Gastrocnemius medialis (tissue), 4 donors: ENCODE measurements at regions not wholly inside any gene's neighbourhood (a gene's known extent, or its start where the extent isn't known, plus 50 kb on each side); places are given as distances from the start of the nearest gene placed in this dataset.

Experiments used
- ATAC-seq, 2 donors: fragments of 150-250 bp; one replicate each; pipeline ENCODE4 v1.9.1; 2016
- DNase-seq, 2 donors: peaks; one replicate each; pipeline ENCODE4 v3.0.0-alpha.2; 2019
- H3K27ac ChIP-seq, 4 donors: fragments of 200-600 bp; sonication (generic); 1 replicate in 1 of 4; 2 replicates in 3 of 4; pipeline ENCODE4 v1.5.1; 2016 to 2018; ENCODE audit warnings: mild to moderate bottlenecking in 2 of 4, moderate library complexity in 1 of 4
- H3K27me3 ChIP-seq, 3 donors: fragments of 200-600 bp; sonication (generic) in 2 of 3; 1 replicate in 1 of 3; 2 replicates in 2 of 3; pipeline versions ENCODE4 v1.5.1 to v1.6.0; 2016 to 2019; ENCODE audit warnings: mild to moderate bottlenecking in 1 of 3, moderate library complexity in 1 of 3
- H3K36me3 ChIP-seq, 2 donors: fragments of 200-600 bp; sonication (generic) in 1 of 2; one replicate each; pipeline ENCODE4 v1.5.1; 2017 to 2018
- H3K4me1 ChIP-seq, 2 donors: fragments of 200-600 bp; sonication (generic) in 1 of 2; one replicate each; pipeline ENCODE4 v1.5.1; 2016 to 2017; ENCODE audit warnings: mild to moderate bottlenecking in 2 of 2
- H3K4me3 ChIP-seq, 4 donors: fragments of 200-600 bp; sonication (generic) in 3 of 4; 1 replicate in 1 of 4; 2 replicates in 3 of 4; pipeline ENCODE4 v1.5.1; 2016 to 2019; ENCODE audit warnings: mild to moderate bottlenecking in 2 of 4
- H3K9me3 ChIP-seq, 3 donors: fragments of 200-600 bp; sonication (generic) in 2 of 3; 1 replicate in 1 of 3; 2 replicates in 2 of 3; pipeline ENCODE4 v1.5.1; 2016 to 2019
- POLR2A ChIP-seq, 2 donors: fragments of 450-650 bp; IDR thresholded peaks; one replicate each; pipeline ENCODE4 v1.6.1; 2017; ENCODE audit warnings: antibody characterized with exemption in 2 of 2, mild to moderate bottlenecking in 2 of 2, moderate library complexity in 2 of 2
- in situ Hi-C, 4 donors: fragments of 200-750 bp; cut with MboI; loops; one replicate each; pipeline versions ENCODE4 v1.15.0 to v1.8.0; 2017; ENCODE audit warnings: low sequenced_read_pairs in 4 of 4
- intact Hi-C: fragments of 100-400 bp; cut with DNase I; formaldehyde crosslinking; loops from one replicate; pipeline ENCODE4 v1.15.1; 2023; ENCODE audit warnings: low total_unique reads
- TF ChIP-seq, protein P1 (sequence below), 5 experiments: fragments of 450-650 bp in 3 of 5; fragments of 200-600 bp in 2 of 5; sonication (generic) in 2 of 5; IDR thresholded peaks in 4 of 5; conservative IDR thresholded peaks in 1 of 5; 1 replicate in 4 of 5; 2 replicates in 1 of 5; pipeline ENCODE4 v1.5.1; 2016 to 2019; ENCODE audit warnings: antibody characterized with exemption in 5 of 5, mild to moderate bottlenecking in 3 of 5, moderate library complexity in 3 of 5

DNA sequence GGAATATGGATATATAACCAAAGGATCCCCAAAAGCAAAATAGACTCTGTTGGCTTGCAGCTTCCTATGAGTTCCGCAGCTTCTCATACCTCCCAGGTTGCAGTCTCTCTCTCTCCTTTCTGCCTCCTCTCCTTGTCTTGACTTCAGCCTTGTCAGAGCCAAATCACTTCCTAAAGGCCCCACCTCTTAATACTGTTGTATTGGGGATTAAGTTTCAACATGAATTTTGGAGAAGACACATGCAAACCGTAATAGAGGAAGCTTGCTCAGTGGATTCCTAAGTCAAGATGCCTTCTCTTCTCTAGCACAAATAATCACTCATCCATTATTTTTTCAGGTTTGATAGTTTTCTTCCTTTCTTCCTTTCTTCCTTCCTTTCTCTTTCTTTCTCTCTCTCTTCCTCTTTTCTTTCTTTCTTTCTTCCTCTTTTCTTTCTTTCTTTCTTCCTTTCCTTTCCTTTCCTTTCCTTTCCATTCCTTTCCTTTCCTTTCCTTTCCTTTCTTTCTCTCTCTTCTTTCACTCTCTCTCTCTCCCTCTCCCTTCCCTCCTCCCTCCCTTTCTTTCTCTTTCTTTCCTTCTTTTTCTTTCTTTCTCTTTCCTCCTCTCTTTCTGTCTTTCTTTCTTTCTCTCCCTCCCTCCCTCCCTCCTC lies 411.3 kb upstream of the TPM1 start:
- H3K36me3 ChIP-seq, result no peaks in the 10 kb centered on the region
- DNase-seq (no peak), ATAC-seq (no peak)
- in situ Hi-C loops (loop anchor here in 1 of 4 donors (25.0 kb wide), 1 partner anchor 244 kb away; the partner anchor contains the start of gene TLN2), intact Hi-C loops (no loop called here)
- peaks cover 23 to 27% of the 10 kb centered on the region in 2 donors for H3K4me1 ChIP-seq
- H3K27ac ChIP-seq, result no peak overlapping the region
- no peaks in the 10 kb centered on the region for H3K27me3 ChIP-seq
- no peaks in the 10 kb centered on the region for H3K9me3 ChIP-seq
- TF ChIP-seq, protein P1, sequence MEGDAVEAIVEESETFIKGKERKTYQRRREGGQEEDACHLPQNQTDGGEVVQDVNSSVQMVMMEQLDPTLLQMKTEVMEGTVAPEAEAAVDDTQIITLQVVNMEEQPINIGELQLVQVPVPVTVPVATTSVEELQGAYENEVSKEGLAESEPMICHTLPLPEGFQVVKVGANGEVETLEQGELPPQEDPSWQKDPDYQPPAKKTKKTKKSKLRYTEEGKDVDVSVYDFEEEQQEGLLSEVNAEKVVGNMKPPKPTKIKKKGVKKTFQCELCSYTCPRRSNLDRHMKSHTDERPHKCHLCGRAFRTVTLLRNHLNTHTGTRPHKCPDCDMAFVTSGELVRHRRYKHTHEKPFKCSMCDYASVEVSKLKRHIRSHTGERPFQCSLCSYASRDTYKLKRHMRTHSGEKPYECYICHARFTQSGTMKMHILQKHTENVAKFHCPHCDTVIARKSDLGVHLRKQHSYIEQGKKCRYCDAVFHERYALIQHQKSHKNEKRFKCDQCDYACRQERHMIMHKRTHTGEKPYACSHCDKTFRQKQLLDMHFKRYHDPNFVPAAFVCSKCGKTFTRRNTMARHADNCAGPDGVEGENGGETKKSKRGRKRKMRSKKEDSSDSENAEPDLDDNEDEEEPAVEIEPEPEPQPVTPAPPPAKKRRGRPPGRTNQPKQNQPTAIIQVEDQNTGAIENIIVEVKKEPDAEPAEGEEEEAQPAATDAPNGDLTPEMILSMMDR (IDR thresholded peaks at IDR 0.05 in 4 of 5, conservative IDR thresholded peaks at IDR 0.05 in 1 of 5), result no peak
- no peak for TF ChIP-seq POLR2A (IDR thresholded peaks at IDR 0.05)
- no peak overlapping the region for H3K4me3 ChIP-seq

DNA sequence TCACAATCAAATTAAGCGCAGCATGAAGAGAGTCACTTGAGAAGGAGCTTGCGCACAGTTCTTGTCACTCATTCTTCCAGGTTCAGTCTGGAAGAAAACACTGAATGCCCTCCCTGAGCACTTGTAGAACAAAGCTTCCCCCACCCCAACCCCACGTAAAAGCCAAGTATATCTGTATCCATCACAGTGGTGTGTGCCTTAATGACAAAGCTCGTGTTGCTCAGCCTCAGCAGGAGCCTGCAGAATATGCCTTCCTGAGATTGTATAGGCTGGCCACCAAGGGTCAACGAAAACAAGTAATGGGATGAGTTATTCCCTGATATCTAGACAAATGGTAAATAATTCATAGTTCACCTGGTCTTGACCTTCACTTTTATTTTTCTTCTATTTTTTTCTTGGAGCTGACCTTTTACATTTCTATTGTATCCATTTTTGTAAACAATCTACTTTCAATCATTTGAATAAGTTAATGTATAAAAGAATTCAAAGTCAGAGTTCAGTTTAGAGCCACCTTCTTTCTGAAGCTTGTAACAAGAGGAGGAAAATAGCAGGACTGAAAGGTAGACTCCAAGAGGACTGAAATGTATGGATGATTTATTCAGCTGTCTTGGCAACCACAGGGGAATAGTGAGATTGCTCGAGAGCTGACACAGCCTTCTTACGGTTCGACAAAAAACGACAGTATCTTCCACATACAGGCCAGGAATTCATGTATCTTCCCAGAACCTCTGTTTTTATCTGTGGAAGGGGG lies 405.5 kb upstream of the TPM1 start:
- Histone ChIP-seq H3K36me3 (no peaks in the 10 kb centered on the region), H3K4me1 (peaks cover 9 to 20% of the 10 kb centered on the region in 2 donors), H3K27me3 (no peaks in the 10 kb centered on the region), H3K27ac (no peak overlapping the region), H3K4me3 (no peak overlapping the region), H3K9me3 (no peaks in the 10 kb centered on the region)
- TF ChIP-seq, protein P1 (IDR thresholded peaks at IDR 0.05 in 4 of 5, conservative IDR thresholded peaks at IDR 0.05 in 1 of 5), result no peak
- no peak for TF ChIP-seq POLR2A (IDR thresholded peaks at IDR 0.05)
- no peak for DNase-seq
- ATAC-seq, result no peak
- intact Hi-C loops, result no loop called here
- in situ Hi-C loops, result loop anchor here in 1 of 4 donors (25.0 kb wide), 1 partner anchor 250 kb away; the partner anchor contains the start of gene TLN2

DNA sequence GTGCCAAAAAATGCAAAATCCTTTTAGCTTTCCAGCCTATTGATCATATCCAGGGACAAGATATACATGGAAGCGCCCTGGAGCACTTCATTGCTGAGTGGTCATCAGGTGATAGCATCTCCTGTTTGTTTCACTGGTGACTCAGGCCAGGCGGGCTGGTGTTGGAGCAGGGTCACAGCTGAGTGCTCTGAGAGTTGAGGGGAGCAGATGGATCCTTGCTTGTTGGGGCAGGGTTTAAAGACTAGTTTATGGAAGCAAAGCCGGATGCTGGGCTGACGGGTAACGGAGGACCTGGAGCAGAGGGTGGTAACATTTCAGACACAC lies 405.0 kb upstream of the TPM1 start:
- TF ChIP-seq, protein P1 (IDR thresholded peaks at IDR 0.05 in 4 of 5, conservative IDR thresholded peaks at IDR 0.05 in 1 of 5), result no peak
- no peak for TF ChIP-seq POLR2A (IDR thresholded peaks at IDR 0.05)
- no peaks in the 10 kb centered on the region for H3K27me3 ChIP-seq
- no peak overlapping the region for H3K4me3 ChIP-seq
- no peak overlapping the region for H3K27ac ChIP-seq
- in situ Hi-C loops (loop anchor here in 1 of 4 donors (25.0 kb wide), 1 partner anchor 250 kb away; the partner anchor contains the start of gene TLN2), intact Hi-C loops (no loop called here)
- ATAC-seq (no peak), DNase-seq (no peak)
- H3K4me1 ChIP-seq, result peaks cover 9 to 20% of the 10 kb centered on the region in 2 donors
- no peaks in the 10 kb centered on the region for H3K9me3 ChIP-seq
- H3K36me3 ChIP-seq, result no peaks in the 10 kb centered on the region

DNA sequence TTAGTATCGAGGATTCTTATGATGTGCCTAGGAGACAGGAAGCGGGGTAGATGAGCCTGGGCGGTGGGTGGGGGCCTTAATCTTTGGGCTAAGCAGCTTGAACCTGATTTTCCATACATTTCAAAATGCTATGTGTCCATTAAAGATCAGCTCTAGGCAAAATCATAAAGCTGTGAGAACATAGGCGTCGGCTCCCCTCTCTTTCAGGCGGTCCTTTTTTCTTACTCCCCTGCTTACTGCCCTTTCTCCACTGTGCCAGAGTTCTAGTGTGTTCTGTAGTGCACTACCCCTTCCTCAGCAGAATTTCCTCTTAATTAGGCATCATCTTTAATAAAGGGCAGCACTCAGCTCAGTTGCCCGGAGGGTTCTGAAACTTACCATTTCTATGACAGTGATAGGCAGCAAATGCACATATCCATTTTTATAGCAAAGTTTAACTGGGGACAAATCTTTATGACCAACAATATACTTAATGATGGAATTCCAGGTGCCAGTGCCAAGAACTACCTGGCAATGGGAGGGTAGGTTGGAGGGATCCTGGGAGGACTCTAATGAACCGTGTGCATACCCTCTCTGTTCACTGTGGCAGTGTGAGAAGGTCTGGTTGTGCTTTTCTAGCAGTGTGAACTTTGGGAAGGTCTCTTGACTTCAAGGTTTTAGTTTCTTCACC lies 404.5 kb upstream of the TPM1 start:
- intact Hi-C loops, result no loop called here

More for the DNA sequence above, 404.5 kb upstream of the TPM1 start:
- H3K4me1 ChIP-seq, result peaks cover 9 to 20% of the 10 kb centered on the region in 2 donors
- no peak for ATAC-seq
- in situ Hi-C loops, result loop anchor here in 1 of 4 donors (25.0 kb wide), 1 partner anchor 251 kb away; the partner anchor contains the start of gene TLN2
- no peak overlapping the region for H3K4me3 ChIP-seq
- TF ChIP-seq, protein P1 (IDR thresholded peaks at IDR 0.05 in 4 of 5, conservative IDR thresholded peaks at IDR 0.05 in 1 of 5), result no peak
- no peak for TF ChIP-seq POLR2A (IDR thresholded peaks at IDR 0.05)
- DNase-seq, result no peak
- no peaks in the 10 kb centered on the region for H3K27me3 ChIP-seq
- no peaks in the 10 kb centered on the region for H3K36me3 ChIP-seq
- H3K9me3 ChIP-seq, result no peaks in the 10 kb centered on the region
- no peak overlapping the region for H3K27ac ChIP-seq
